IMR-90 (cell line): ENCODE measurements at regions not wholly inside any gene's neighbourhood (a gene's known extent, or its start where the extent isn't known, plus 50 kb on each side); places are given as distances from the start of the nearest gene placed in this dataset.

Experiments
- MAZ ChIP-seq: IDR thresholded peaks from 2 replicates; pipeline ENCODE4 v1.6.1; 2012; ENCODE audit warnings: low read depth, mild to moderate bottlenecking, low read length, improper control_type of control experiment, moderate library complexity, borderline replicate concordance
- RFX5 ChIP-seq: IDR thresholded peaks from 2 replicates; pipeline ENCODE4 v1.8.0; 2012; ENCODE audit warnings: low read depth, mild to moderate bottlenecking, low read length, moderate library complexity
- SMC3 ChIP-seq: fragments of 150-350 bp; IDR thresholded peaks from 2 replicates; pipeline ENCODE4 v1.6.1; 2016; ENCODE audit warnings: low read depth, mild to moderate bottlenecking, antibody characterized with exemption, low read length, moderate library complexity
- TF ChIP-seq, protein P1 (sequence below): conservative IDR thresholded peaks from 2 replicates; pipeline ENCODE4 v1.5.1; 2012; ENCODE audit warnings: mild to moderate bottlenecking, low read depth, low read length, improper control_type of control experiment
- TF ChIP-seq, protein P2 (sequence below): fragments of 150-350 bp; IDR thresholded peaks from 2 replicates; pipeline ENCODE4 v1.6.1; 2016; ENCODE audit warnings: low read depth, mild to moderate bottlenecking, low read length, moderate library complexity, borderline replicate concordance

DNA sequence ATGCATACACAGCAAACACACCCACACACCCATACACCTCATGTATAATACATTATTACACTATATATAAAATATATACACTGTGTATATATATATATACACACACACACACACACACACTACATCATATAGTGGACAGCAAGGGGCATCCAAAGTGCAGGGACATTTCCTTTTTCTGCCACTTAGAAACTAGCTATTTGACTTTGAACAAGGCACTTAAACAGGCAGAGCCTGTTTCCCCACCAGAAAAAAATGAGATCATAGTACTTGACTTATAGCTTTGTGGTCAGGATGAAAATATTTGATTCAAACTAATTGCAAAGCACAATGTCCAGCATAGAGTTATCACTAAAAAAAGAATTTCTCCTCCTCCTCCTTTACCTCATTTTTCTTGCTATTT lies 254.3 kb upstream of the NPVF start:
- TF ChIP-seq, protein P1, sequence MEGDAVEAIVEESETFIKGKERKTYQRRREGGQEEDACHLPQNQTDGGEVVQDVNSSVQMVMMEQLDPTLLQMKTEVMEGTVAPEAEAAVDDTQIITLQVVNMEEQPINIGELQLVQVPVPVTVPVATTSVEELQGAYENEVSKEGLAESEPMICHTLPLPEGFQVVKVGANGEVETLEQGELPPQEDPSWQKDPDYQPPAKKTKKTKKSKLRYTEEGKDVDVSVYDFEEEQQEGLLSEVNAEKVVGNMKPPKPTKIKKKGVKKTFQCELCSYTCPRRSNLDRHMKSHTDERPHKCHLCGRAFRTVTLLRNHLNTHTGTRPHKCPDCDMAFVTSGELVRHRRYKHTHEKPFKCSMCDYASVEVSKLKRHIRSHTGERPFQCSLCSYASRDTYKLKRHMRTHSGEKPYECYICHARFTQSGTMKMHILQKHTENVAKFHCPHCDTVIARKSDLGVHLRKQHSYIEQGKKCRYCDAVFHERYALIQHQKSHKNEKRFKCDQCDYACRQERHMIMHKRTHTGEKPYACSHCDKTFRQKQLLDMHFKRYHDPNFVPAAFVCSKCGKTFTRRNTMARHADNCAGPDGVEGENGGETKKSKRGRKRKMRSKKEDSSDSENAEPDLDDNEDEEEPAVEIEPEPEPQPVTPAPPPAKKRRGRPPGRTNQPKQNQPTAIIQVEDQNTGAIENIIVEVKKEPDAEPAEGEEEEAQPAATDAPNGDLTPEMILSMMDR, result no peak
- no peak for TF ChIP-seq SMC3
- TF ChIP-seq, protein P2, sequence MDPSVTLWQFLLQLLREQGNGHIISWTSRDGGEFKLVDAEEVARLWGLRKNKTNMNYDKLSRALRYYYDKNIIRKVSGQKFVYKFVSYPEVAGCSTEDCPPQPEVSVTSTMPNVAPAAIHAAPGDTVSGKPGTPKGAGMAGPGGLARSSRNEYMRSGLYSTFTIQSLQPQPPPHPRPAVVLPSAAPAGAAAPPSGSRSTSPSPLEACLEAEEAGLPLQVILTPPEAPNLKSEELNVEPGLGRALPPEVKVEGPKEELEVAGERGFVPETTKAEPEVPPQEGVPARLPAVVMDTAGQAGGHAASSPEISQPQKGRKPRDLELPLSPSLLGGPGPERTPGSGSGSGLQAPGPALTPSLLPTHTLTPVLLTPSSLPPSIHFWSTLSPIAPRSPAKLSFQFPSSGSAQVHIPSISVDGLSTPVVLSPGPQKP, result no peak
- TF ChIP-seq RFX5, result no peak
- TF ChIP-seq MAZ, result no peak
